A549 (cell line): ENCODE measurements at regions not wholly inside any gene's neighbourhood (a gene's known extent, or its start where the extent isn't known, plus 50 kb on each side); places are given as distances from the start of the nearest gene placed in this dataset.

Source experiments
- ATAC-seq, 2 experiments: fragments of 200-7000 bp in 1 of 2; fragments of >200 bp in 1 of 2; cut with Nextera tagmentation in 1 of 2; cut with Tn5 transposase in 1 of 2; 3 replicates each; pipeline versions ENCODE4 v1.8.0 to v1.9.1; 2018 to 2020; ENCODE audit warnings: mild to moderate bottlenecking in 1 of 2, moderate library complexity in 1 of 2
- CTCF ChIA-PET: fragments of 300-600 bp; sonication (Branson Sonifier 250); formaldehyde crosslinking; extraction: SDS; loops from one replicate; lab custom pipeline; 2021; ENCODE audit warnings: antibody characterized with exemption, inconsistent platforms; lab: Yijun Ruan, JAX
- POLR2A ChIA-PET: fragments of 350-600 bp; formaldehyde crosslinking; extraction: SDS; loops from one replicate; lab custom pipeline; 2021; ENCODE audit warnings: antibody characterized with exemption, inconsistent platforms; lab: Yijun Ruan, JAX
- DNase-seq, 2 experiments: peaks; one replicate each; pipeline versions ENCODE4 v3.0.0 to v3.0.0-alpha.2; 2011 to 2016; ENCODE audit warnings: low read depth in 1 of 2, low spot score in 1 of 2
- FAIRE-seq: peaks from 2 replicates; lab custom pipeline; 2011; peaks lifted over from hg19 to GRCh38; lab: Jason Lieb, UNC
- H3K27ac ChIP-seq, 2 experiments: fragments of >200 bp; sonication (Bioruptor Twin); formaldehyde crosslinking; 3 replicates each; pipeline ENCODE4 v1.5.1; 2016 to 2017
- H3K4me1 ChIP-seq: fragments of >200 bp; sonication (Bioruptor Twin); formaldehyde crosslinking; 3 replicates; pipeline ENCODE4 v1.6.1; 2016
- H3K4me2 ChIP-seq: fragments of >200 bp; sonication (Bioruptor Twin); formaldehyde crosslinking; 3 replicates; pipeline ENCODE4 v1.6.1; 2016
- H3K4me3 ChIP-seq: fragments of >200 bp; sonication (Bioruptor Twin); formaldehyde crosslinking; 3 replicates; pipeline ENCODE4 v1.5.1; 2016
- H3K9me3 ChIP-seq: fragments of >200 bp; sonication (Bioruptor Twin); formaldehyde crosslinking; 3 replicates; pipeline ENCODE4 v1.6.1; 2016
- BCL3 ChIP-seq: fragments of >200 bp; sonication (Bioruptor Twin); formaldehyde crosslinking; IDR thresholded peaks from 3 replicates; pipeline ENCODE4 v1.6.1; 2016
- E2F6 ChIP-seq: IDR thresholded peaks from 2 replicates; pipeline ENCODE4 v1.6.1; 2012; ENCODE audit warnings: low read depth, borderline replicate concordance
- EP300 ChIP-seq, 2 experiments: fragments of >200 bp; sonication (Bioruptor Twin); formaldehyde crosslinking; IDR thresholded peaks; 2 replicates in 1 of 2; 3 replicates in 1 of 2; pipeline ENCODE4 v1.6.1; 2016 to 2017
- ESRRA ChIP-seq: fragments of 150-350 bp; IDR thresholded peaks from 2 replicates; pipeline ENCODE4 v1.6.1; 2014; ENCODE audit warnings: mild to moderate bottlenecking, low read length, borderline replicate concordance
- FOSB ChIP-seq: fragments of 250-450 bp; sonication (Bioruptor Pico); IDR thresholded peaks from 2 replicates; pipeline ENCODE4 v1.5.0; 2020; ENCODE audit warnings: mild to moderate bottlenecking, moderate library complexity
- FOSL2 ChIP-seq, 2 experiments: fragments of 450-650 bp in 1 of 2; fragments of >200 bp in 1 of 2; sonication (Bioruptor Twin) in 1 of 2; formaldehyde crosslinking; IDR thresholded peaks; 2 replicates each; pipeline versions ENCODE4 v1.5.0 to v1.6.1; 2016 to 2020; ENCODE audit warnings: mild to moderate bottlenecking in 1 of 2, moderate library complexity in 1 of 2
- FOXS1 ChIP-seq: fragments of 250-450 bp; sonication (Bioruptor Pico); IDR thresholded peaks from 2 replicates; pipeline ENCODE4 v1.5.0; 2020; ENCODE audit warnings: mild to moderate bottlenecking, moderate library complexity
- HDAC2 ChIP-seq: fragments of 200-600 bp; sonication (generic); IDR thresholded peaks from 2 replicates; pipeline ENCODE4 v1.6.1; 2016
- HOXB5 ChIP-seq: fragments of 250-450 bp; sonication (Bioruptor Pico); IDR thresholded peaks from 2 replicates; pipeline ENCODE4 v1.5.0; 2020; ENCODE audit warnings: mild to moderate bottlenecking, moderate library complexity
- JUNB ChIP-seq: fragments of >200 bp; sonication (Bioruptor Twin); formaldehyde crosslinking; IDR thresholded peaks from 2 replicates; pipeline ENCODE4 v1.6.1; 2016
- KDM1A ChIP-seq: fragments of 200-600 bp; sonication (generic); IDR thresholded peaks from 2 replicates; pipeline ENCODE4 v1.6.1; 2016; ENCODE audit warnings: low read depth, mild to moderate bottlenecking
- MAZ ChIP-seq: fragments of 150-350 bp; IDR thresholded peaks from 2 replicates; pipeline ENCODE4 v1.6.1; 2014; ENCODE audit warnings: antibody characterized with exemption, low read depth, low read length, borderline replicate concordance
- MYC ChIP-seq: IDR thresholded peaks from 2 replicates; pipeline ENCODE4 v1.6.1; 2012; ENCODE audit warnings: mild to moderate bottlenecking, inconsistent platforms, low read length, improper control_type of control experiment, borderline replicate concordance
- NFE2L2 ChIP-seq: fragments of 150-350 bp; conservative IDR thresholded peaks from 2 replicates; pipeline ENCODE4 v1.6.1; 2014; ENCODE audit warnings: low read length
- NPAS2 ChIP-seq: fragments of 250-450 bp; sonication (Bioruptor Pico); IDR thresholded peaks from 2 replicates; pipeline ENCODE4 v1.8.0; 2022; ENCODE audit warnings: mild to moderate bottlenecking, moderate library complexity, borderline replicate concordance
- PBX3 ChIP-seq: IDR thresholded peaks from 2 replicates; pipeline ENCODE4 v1.6.1; 2012
- PHF8 ChIP-seq: fragments of 200-600 bp; sonication (generic); IDR thresholded peaks from 2 replicates; pipeline ENCODE4 v1.6.1; 2016; ENCODE audit warnings: low read depth, mild to moderate bottlenecking, antibody characterized with exemption, moderate library complexity, borderline replicate concordance
- RNF2 ChIP-seq: fragments of 200-600 bp; sonication (generic); IDR thresholded peaks from 2 replicates; pipeline ENCODE4 v1.6.1; 2016; ENCODE audit warnings: low read depth, mild to moderate bottlenecking, antibody characterized with exemption, moderate library complexity, borderline replicate concordance
- SMC3 ChIP-seq: fragments of >200 bp; sonication (Bioruptor Twin); formaldehyde crosslinking; IDR thresholded peaks from 3 replicates; pipeline ENCODE4 v1.6.1; 2018; ENCODE audit warnings: inconsistent platforms
- TFCP2L1 ChIP-seq: fragments of 250-450 bp; sonication (Bioruptor Pico); IDR thresholded peaks from 2 replicates; pipeline ENCODE4 v1.5.0; 2021; ENCODE audit warnings: mild to moderate bottlenecking
- TP53 ChIP-seq: fragments of 250-450 bp; sonication (Bioruptor Pico); IDR thresholded peaks from 2 replicates; pipeline ENCODE4 v1.5.0; 2021; ENCODE audit warnings: mild to moderate bottlenecking, moderate library complexity
- USF2 ChIP-seq: fragments of 450-650 bp; IDR thresholded peaks from 2 replicates; pipeline ENCODE4 v1.6.1; 2014; ENCODE audit warnings: antibody characterized with exemption
- ZC3H11A ChIP-seq: fragments of 450-650 bp; IDR thresholded peaks from 2 replicates; pipeline ENCODE4 v1.6.1; 2014; ENCODE audit warnings: antibody characterized with exemption, mild to moderate bottlenecking
- ZFP36 ChIP-seq: fragments of 450-650 bp; IDR thresholded peaks from 2 replicates; pipeline ENCODE4 v1.6.1; 2014; ENCODE audit warnings: borderline replicate concordance; ENCODE audit not compliant: partially characterized antibody
- ZNF302 ChIP-seq: fragments of 250-450 bp; sonication (Bioruptor Pico); IDR thresholded peaks from 2 replicates; pipeline ENCODE4 v1.9.0; 2021; ENCODE audit warnings: inconsistent platforms, mild to moderate bottlenecking, moderate library complexity
- WGBS: methylation state at CpG from one replicate; pipeline ENCODE4 v1.1.6; 2017; ENCODE audit errors: missing lambda C conversion rate; 5-methylcytosine and 5-hydroxymethylcytosine counted together

GRCh38 chr6:144467172-144467762 is 182.1 kb downstream of the UTRN start:
- Histone ChIP-seq H3K4me1 (0 out of 3 replicates have a peak, but pooled peaks cover 2% of the 10 kb centered on the region), H3K9me3 (no peaks in the 10 kb centered on the region)
- no peak for ATAC-seq
- TF ChIP-seq ZNF302 = no peak
- no peak for TF ChIP-seq NFE2L2
- no peak for TF ChIP-seq FOSB (CRISPR knock-in tag)
- no peak for TF ChIP-seq SMC3
- TF ChIP-seq BCL3 = no peak
- no peak for TF ChIP-seq USF2
- no peak for TF ChIP-seq MYC
- no peak for TF ChIP-seq HOXB5
- no peak for TF ChIP-seq JUNB
- TF ChIP-seq E2F6 = no peak
- no peak for TF ChIP-seq TP53 (CRISPR knock-in tag)
- TF ChIP-seq ZC3H11A = no peak
- TF ChIP-seq ESRRA = no peak
- no peak for TF ChIP-seq MAZ
- no peak for TF ChIP-seq EP300 (IDR thresholded peaks at IDR 0.05)
- TF ChIP-seq FOXS1 (CRISPR knock-in tag) = no peak
- TF ChIP-seq TFCP2L1 (CRISPR knock-in tag) = no peak
- TF ChIP-seq PBX3 = no peak
- TF ChIP-seq, all 56 proteins: peak for 0
- DNase-seq (no peak), FAIRE-seq (no peak)
- Histone ChIP-seq H3K4me2 (no peak overlapping the region), H3K4me3 (no peak overlapping the region), H3K27ac (no peak overlapping the region)
- ChIA-PET CTCF (interaction anchor here (0.8 to 1.6 kb wide), 2 partner anchors 15 to 23 kb away, joined by 3 to 4 read pairs; no protein-coding TSS in a partner anchor), POLR2A (no interaction called here)
- WGBS = 92% methylated on average over 7 of the region's 8 CpGs

- DNase-seq (no peak), ATAC-seq (no peak), FAIRE-seq (no peak)
- CTCF ChIA-PET = interaction anchor here (1.6 kb wide), 1 partner anchor 22 kb away, joined by 4 read pairs; no protein-coding TSS in a partner anchor
- POLR2A ChIA-PET = no interaction called here
- WGBS = 91% methylated on average over 2 of the region's 2 CpGs
- Histone ChIP-seq H3K4me2 (no peak overlapping the region), H3K4me3 (no peak overlapping the region), H3K27ac (no peak overlapping the region), H3K4me1 (0 out of 3 replicates have a peak, but pooled peaks cover 2% of the 10 kb centered on the region), H3K9me3 (no peaks in the 10 kb centered on the region)
- TF ChIP-seq FOSL2 (IDR thresholded peaks at IDR 0.05) (no peak), FOSL2 (CRISPR knock-in tag; IDR thresholded peaks at IDR 0.05) (no peak)
These were observed 182.8 kb downstream of the UTRN start for GRCh38 chr6:144467921-144468320.

GRCh38 chr6:144468709-144469108 is 183.6 kb downstream of the UTRN start:
- H3K4me2 ChIP-seq = no peak overlapping the region
- ChIA-PET POLR2A (no interaction called here), CTCF (no interaction called here)
- DNase-seq (no peak), ATAC-seq (no peak), FAIRE-seq (no peak)
- 98% methylated on average over 7 of the region's 7 CpGs for WGBS
- 0 out of 3 replicates have a peak, but pooled peaks cover 2% of the 10 kb centered on the region for H3K4me1 ChIP-seq
- H3K4me3 ChIP-seq = no peak overlapping the region
- no peak overlapping the region for H3K27ac ChIP-seq
- no peaks in the 10 kb centered on the region for H3K9me3 ChIP-seq
- TF ChIP-seq ZFP36 (no peak), NPAS2 (no peak), PHF8 (no peak), KDM1A (no peak), NFE2L2 (no peak), FOXS1 (CRISPR knock-in tag) (no peak), MAZ (no peak), RNF2 (no peak), HDAC2 (no peak)
